ENCODE measurements at regions not wholly inside any gene's neighbourhood (a gene's known extent, or its start where the extent isn't known, plus 50 kb on each side); places are given as distances from the start of the nearest gene placed in this dataset.

DNA sequence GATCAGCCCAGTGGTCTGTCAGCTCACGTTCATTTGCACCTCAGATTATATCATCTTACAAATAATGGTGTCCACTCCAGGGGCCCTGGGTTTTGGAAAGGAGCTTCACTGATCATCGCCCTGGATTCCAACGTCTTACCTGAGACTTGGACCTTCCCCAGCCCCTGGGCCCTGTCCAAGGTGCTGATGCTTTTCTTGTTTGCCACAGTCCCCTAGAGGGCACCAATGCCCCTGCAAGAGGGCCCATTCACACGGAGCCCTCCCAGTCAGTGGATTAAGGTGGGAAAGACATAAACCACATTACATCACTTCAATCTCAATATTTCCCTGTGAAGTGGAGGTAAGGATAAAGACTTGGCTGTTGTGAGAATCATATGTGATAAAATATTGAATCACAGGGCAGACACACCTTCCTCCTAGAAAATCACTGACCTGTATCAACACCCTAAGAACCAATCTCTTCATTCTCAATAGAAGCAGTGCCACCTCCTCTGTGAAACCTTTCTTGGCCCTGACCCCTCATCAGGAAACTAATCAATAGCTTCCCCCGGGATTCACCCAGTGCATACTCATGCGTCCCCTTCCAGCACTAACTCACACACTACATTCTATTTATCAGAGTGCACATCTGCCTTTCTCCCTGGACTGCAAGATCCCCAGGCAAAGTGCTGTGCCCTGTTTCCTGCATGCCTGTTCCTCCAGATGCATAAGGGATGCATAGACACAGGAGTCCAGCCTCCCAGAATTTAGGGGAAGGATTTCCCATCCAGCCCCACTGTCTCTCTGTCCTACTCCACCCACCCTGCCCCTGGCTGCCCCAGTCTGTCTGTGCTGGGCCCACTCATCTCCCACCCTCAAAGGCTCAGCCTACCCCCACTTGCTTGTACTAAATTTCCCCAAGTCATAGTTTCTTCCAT is 167.0 kb downstream of the BUD13 start:
- POLR2A ChIA-PET = no interaction called here
- TF ChIP-seq, protein P1, sequence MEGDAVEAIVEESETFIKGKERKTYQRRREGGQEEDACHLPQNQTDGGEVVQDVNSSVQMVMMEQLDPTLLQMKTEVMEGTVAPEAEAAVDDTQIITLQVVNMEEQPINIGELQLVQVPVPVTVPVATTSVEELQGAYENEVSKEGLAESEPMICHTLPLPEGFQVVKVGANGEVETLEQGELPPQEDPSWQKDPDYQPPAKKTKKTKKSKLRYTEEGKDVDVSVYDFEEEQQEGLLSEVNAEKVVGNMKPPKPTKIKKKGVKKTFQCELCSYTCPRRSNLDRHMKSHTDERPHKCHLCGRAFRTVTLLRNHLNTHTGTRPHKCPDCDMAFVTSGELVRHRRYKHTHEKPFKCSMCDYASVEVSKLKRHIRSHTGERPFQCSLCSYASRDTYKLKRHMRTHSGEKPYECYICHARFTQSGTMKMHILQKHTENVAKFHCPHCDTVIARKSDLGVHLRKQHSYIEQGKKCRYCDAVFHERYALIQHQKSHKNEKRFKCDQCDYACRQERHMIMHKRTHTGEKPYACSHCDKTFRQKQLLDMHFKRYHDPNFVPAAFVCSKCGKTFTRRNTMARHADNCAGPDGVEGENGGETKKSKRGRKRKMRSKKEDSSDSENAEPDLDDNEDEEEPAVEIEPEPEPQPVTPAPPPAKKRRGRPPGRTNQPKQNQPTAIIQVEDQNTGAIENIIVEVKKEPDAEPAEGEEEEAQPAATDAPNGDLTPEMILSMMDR (IDR thresholded peaks at IDR 0.05; ENCODE audit: control extremely low read depth, extremely low read depth, low read depth, missing control alignments) = peak; percentile 45
- peak; percentile 51 for DNase-seq (ENCODE audit: extremely low spot score)
- CTCF ChIA-PET = interaction anchor here (1.4 kb wide), 1 partner anchor 25 kb away, joined by 3 read pairs; no protein-coding TSS in a partner anchor

DNA sequence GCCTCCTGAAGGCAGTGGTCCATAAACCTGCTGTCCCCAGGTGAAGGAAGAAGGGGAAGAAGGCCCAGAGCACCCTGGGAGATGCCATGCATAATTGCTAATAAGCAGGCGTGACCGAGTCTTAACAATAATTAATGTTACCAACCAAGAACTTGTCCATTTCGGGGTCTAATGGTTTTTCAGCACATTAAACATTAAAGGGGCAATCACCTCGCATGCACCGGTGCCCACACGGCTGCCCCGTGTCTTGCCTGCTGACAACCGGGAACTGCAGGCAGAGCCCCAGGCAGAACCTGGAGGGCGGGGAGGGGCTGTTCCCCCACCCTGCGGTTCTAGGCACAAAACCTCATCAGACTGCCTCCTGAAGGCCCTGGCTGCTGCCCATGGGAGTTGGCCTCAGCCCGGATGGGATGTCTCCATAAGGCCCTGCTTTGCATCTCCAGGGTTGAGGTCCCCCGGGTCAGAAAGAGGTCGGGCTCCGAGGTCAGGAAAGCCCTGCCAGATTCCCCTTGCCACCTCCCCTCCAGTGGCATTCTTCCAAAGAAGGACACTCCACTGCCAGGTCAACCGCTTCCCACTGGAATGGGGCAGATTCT is 169.0 kb downstream of the BUD13 start:
- ChIA-PET CTCF (no interaction called here), POLR2A (no interaction called here)
- TF ChIP-seq, protein P1 (IDR thresholded peaks at IDR 0.05; ENCODE audit: control extremely low read depth, extremely low read depth, low read depth, missing control alignments) = no peak
- DNase-seq (ENCODE audit: extremely low spot score) = no peak

DNA sequence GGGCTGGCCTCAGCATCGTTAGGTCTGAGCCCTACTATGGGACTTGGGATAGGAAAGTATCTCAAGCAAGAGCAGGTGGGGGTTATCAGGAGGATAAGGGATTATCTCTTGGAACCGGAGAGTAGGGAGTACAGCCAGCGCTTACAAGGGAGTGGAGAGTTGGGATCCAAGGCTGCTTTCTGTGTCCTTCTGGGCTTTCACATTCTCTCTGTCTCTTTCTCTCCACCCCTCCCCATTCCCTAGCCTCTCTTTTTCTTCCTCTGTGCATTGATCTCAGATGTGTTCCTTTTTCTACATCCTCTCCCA is 170.2 kb downstream of the BUD13 start:
- POLR2A ChIA-PET = no interaction called here
- TF ChIP-seq, protein P1 (IDR thresholded peaks at IDR 0.05; ENCODE audit: control extremely low read depth, extremely low read depth, low read depth, missing control alignments) = no peak

DNA sequence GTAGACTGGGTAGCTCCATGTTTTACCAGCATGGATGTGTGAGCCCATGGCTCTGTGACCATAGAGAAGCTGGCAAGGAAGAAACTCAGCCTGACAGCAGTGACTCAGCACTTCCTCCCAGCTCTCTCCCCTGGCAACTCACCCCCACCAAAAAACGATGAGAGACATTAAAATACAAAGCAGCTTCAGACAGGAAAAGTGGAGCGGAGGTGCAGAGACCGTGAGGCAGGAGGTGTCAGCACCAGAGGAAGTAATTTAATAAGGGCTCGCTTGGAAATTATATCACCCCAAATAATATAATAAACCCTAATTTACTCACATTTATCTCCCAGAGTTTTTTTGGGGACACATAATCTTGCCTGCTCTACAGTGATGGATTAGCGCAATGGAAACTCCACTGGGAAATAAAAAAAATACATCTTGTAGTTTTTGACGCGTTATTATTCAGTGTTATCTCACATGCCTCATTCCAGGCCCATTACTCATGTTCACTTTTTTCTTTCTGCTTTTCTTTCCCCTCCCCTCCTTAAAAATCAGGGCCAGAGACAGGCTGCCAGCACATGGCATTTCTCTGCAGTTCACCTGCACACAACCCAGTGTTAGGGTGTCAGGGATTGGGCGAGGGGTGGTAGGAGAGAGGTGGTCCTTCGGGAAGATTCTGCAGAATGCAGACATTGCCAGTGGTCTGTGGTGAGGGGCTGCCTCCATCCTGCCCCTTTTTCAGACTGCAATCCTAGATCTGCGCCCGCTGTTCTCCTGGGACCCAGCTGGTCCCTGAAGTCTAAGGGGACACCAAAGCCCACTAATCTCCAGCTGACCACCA is 170.8 kb downstream of the BUD13 start:
- CTCF ChIA-PET = interaction anchor here (1.1 kb wide), 1 partner anchor 14 kb away, joined by 3 read pairs; no protein-coding TSS in a partner anchor
- DNase-seq (ENCODE audit: extremely low spot score) = no peak
- TF ChIP-seq, protein P1 (IDR thresholded peaks at IDR 0.05; ENCODE audit: control extremely low read depth, extremely low read depth, low read depth, missing control alignments) = no peak
- POLR2A ChIA-PET = no interaction called here

More for the DNA sequence above, 170.2 kb downstream of the BUD13 start:
- no peak for DNase-seq (ENCODE audit: extremely low spot score)
- CTCF ChIA-PET = no interaction called here

DNA sequence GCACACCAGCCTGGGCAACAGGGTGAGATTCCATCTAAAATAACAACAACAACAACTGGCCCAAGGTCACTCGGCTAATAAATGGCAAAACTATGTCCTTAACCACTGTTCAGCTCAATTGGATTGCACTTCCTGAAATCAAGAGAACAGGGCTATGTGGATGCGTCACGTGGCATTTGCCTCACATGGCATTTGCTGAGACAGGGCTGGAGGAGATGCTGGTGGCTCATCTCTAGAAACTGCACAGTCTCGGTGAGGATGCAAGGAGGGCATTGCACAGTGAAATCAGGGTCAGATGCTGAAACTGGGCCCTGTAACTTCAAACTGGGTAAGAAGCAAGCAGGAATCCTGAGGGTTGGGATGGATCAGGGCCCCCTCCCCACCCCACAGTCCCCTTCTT is 171.9 kb downstream of the BUD13 start:
- TF ChIP-seq, protein P1 (IDR thresholded peaks at IDR 0.05; ENCODE audit: control extremely low read depth, extremely low read depth, low read depth, missing control alignments) = no peak
- POLR2A ChIA-PET = no interaction called here
- DNase-seq (ENCODE audit: extremely low spot score) = no peak
- CTCF ChIA-PET = interaction anchor here (1.1 kb wide), 1 partner anchor 13 kb away, joined by 3 read pairs; no protein-coding TSS in a partner anchor

DNA sequence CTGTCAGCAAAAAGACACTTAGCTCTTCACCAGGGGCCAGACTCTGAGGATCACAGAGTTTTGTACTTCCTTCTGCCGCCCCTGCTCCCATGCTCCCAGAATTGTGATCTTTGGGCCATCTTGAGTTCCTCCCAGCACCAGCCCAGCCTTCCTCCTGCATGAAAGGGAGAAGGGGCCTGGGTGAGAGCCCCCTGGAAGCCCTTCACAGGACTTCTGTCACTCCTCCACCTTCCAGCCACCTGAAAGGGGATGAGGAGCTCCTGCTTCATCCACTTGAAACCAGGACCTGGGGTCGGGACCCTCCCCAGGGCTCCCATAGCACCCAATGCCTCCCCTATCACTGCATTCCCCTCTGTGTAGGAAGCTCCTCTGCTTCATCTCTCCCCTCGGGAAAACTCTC is 174.2 kb downstream of the BUD13 start:
- CTCF ChIA-PET = interaction anchor here (1.3 kb wide), 1 partner anchor 99 kb away, joined by 4 read pairs; no protein-coding TSS in a partner anchor
- DNase-seq (ENCODE audit: extremely low spot score) = no peak
- POLR2A ChIA-PET = no interaction called here
- TF ChIP-seq, protein P1 (IDR thresholded peaks at IDR 0.05; ENCODE audit: control extremely low read depth, extremely low read depth, low read depth, missing control alignments) = no peak

Data from GM10248 (cell line).